ENCODE measurements at regions not wholly inside any gene's neighbourhood (a gene's known extent, or its start where the extent isn't known, plus 50 kb on each side); places are given as distances from the start of the nearest gene placed in this dataset.

GRCh38 chr2:157160111-157160510 lies 97.4 kb upstream of the GALNT5 start:
- TF ChIP-seq CTCF (IDR thresholded peaks at IDR 0.05; ENCODE audit: low read length), result no peak
- TF ChIP-seq EZH2 (IDR thresholded peaks at IDR 0.05; ENCODE audit: borderline replicate concordance, low read length), result no peak

Data from OCI-LY1 (cell line).